T follicular helper cell (primary cell): ENCODE measurements at regions not wholly inside any gene's neighbourhood (a gene's known extent, or its start where the extent isn't known, plus 50 kb on each side); places are given as distances from the start of the nearest gene placed in this dataset.
"Not testable (repeated sequence)": the region's sequence is repeated elsewhere in the genome, so short reads cannot be mapped to it uniquely, and the experiment has no call there.

Experiments
- DNase-seq: peaks from one replicate; pipeline ENCODE4 v3.0.0-alpha.2; 2020; ENCODE audit warnings: low read depth

GRCh38 chr10:4437791-4438190, 388.2 kb upstream of the AKR1E2 start:
- no peak for DNase-seq

DNA sequence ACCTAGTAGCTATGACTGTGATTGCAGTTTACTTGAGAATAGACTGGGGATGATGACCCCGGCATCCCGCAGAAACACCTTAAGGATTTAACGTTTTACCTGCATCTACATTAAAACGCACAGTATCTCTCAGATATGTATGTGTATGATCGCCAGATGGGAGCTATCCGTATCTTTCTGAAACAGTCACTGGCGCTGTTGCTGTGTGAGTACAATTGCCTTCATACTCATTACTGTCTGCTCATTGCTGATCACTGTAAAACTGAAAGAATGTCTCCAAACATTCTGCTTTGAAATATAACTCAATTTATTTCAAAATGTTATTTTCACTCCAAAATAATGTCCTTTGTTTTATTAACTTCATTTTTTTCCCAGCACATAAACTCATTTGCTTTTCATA, 388.9 kb upstream of the AKR1E2 start:
- no peak for DNase-seq

- no peak for DNase-seq
Measured at GRCh38 chr10:4436103-4436502, 389.9 kb upstream of the AKR1E2 start.

DNA sequence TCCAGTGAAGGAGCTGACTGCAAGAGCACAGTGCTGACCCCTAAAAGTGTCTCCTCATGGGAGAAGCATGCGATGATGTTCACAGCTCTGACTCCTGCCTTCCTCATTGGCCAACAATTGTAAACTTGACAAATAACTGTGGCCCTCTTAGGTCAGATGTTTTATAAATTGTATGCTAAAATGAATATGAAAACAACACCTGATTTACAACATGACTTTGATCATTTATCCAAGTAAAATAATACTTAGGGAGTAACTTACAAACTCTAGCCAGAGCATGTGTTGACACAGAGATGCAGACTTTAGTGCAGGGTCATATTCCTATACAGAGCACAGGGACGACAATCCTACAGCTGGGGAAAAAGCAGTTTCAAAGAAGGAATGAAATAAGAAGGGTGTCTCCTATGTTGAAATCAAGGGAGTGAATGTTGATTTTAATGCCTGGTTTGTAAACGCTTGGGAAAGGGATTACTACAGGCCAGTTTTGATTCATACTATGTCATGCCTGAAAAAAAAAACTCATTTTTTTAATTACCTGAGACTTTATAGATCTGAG, 391.4 kb upstream of the AKR1E2 start:
- DNase-seq = no peak

DNA sequence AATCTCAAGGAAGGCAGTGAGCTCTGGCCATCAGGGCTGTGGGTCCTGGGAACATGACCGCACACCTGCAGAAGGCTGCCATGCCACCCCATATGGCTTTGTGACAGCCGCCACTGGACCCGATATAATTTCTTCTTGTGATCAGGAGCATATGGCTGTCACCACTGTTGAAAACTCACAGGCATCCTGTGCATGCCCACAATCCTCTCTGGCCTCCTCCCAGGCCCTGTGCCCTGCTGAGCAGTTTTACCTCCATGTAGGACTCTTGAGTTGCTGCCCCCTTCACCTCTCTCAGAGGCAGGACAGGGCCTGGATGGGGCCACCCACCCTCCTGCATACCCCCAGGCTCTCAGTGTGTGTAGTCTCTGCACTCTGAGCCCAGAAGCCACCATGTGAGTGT, 391.9 kb upstream of the AKR1E2 start:
- no peak for DNase-seq

- DNase-seq = no peak
Measured at GRCh38 chr10:4431114-4431863, 394.7 kb upstream of the AKR1E2 start.

DNA sequence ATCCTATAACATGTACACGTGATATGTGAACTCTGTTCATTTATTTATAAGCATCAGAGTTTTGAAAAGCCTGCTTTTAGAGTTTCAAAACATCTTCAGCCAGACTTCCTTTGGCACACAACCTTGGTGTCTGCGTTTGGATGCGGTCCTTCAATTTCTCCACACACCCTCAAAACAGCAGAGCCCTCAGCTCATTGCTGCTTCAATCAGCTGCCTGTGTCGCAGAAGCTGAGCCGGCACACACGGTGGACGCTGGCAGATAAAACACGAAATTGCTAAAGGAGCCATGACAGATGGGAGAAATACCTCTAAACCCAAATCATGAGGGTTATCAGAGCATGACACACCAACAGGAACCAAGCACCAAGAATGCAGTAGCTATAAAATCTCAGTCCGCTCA, 396.4 kb upstream of the AKR1E2 start:
- DNase-seq = no peak

DNA sequence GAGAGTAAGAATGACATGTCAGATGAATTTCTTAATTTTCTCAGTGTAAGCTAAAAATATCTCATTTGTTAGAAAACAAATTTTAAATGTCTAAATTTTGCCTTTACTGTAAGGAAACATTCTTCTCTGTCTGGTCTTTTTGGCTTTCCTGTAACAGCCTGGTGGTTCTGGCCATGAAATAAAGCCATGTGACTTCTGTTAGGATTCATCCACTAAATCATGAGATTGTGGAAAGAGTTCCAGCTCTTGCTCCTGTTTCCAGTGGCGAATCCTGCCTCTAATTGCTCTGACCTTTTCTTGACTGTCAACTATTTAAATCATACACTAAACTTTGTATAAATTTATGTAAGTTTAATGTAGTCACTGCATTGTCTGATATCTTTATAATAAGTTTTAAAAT, 398.5 kb upstream of the AKR1E2 start:
- no peak for DNase-seq

DNA sequence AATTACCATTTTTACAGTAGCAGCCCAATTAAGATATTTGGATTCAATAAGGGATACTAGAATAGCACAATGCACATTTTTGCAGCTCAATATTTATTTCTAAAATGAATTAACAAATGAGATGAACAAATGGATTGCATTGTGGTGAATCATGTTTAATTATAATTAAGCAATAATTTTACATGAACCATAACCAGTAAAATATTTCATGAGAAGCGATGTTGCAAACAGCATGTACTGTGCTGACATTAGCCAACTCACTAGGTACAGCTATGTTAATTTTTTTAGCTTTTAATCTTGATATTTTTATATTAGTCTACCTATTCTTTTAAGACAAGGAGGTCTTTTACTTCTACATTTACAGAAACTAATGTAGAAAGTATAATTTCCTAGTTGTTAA, 399.1 kb upstream of the AKR1E2 start:
- DNase-seq = no peak

DNA sequence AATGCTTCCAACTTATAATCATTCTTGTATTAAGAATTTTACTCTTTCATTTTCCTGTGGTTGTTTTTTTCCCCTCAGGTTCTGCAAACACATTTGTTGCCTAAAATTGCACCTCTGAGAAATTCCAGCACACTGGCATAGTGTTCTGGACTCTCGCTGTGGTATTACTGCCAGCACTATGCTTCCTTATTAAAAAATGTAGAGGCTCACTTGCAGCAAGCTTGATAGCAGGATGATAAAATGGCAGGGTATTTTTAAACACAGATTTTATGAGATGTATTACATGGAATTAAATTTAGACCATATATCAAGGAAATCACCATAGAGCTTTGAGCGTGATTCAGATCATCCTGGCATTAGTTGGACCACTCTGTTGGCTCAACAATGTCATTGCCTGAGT, 416.7 kb upstream of the AKR1E2 start:
- DNase-seq = no peak

DNA sequence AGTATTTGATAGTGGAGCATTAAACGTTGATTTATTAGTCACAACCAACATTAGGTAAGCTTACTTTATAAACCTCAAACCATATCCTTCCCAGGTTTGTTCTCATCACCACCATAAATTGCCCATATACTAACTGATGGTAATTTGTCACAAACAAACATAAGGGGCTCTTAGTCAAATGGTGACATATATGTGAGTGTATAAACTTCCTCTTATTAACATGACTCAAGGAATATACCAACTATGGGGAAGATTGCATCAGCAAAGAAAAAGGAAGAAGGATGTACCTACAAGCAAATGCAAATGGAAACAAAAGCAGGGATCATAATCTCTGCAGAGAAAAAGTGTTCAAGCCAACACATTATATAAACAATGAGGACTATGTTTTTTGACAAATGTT, 418.2 kb upstream of the AKR1E2 start:
- no peak for DNase-seq

DNA sequence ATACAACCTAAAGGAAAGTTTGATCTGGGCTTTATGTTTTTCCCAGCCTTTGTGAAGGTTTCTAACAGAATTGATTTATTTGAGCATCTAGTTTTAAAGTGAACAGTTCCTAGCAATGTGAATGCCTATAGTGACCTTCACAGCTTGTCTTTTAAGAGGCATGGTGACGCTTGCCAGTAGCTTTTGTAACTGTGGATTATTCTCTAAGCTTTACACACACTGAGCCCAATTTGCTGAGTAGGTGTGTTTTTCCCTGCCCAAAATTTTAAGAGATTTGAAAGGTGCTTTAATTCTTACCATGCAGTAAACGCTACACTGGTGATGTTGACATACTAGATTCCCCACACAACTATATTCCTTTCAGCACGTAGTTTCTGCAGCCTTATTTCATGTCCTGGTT, 420.2 kb upstream of the AKR1E2 start:
- no peak for DNase-seq

DNA sequence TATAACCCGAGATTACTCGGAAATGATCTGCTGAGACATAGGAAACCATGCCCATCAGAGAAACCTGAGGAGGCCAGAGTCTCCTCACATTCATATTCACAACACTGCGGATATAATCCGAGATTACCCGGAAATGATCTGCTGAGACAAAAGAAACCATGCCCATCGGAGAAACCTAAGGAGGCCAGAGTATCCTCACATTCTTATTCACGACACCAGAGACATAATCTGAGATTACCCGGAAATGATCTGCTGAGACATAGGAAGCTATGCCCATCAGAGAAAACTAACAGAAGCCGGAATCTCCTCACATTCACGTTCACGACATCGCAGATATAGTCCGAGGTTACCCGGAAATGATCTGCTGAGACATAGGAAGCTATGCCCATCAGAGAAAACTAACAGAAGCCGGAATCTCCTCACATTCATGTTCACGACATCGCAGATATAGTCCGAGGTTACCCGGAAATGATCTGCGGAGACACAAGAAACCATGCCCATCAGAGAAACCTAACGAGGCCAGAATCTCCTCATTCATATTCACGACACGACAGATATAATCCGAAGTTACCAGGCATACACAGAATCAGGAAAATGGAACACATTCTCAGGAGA, 422.3 kb upstream of the AKR1E2 start:
- DNase-seq = no peak

DNA sequence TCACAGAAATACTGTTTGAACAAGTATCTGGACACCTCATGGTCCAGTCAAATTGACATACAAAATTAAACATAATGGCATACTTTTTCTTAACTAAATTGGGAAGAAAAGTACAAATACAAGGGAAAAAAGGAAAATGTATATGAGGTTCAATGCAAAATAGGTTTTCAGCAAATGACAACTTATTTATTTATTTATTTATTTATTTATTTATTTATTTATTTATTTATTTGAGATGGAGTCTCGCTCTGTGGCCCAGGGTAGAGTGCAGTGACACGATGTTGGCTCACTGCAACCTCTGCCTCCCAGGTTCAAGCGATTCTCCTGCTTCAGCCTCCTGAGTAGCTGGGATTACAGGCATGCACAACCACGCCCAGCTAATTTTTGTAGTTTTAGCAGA, 424.9 kb upstream of the AKR1E2 start:
- DNase-seq = not testable (repeated sequence)

GRCh38 chr10:4399556-4399955, 426.5 kb upstream of the AKR1E2 start:
- DNase-seq = no peak

- no peak for DNase-seq
Measured at GRCh38 chr10:4398602-4399001, 427.4 kb upstream of the AKR1E2 start.

GRCh38 chr10:4397337-4397736, 428.7 kb upstream of the AKR1E2 start:
- no peak for DNase-seq

GRCh38 chr10:4396401-4397283, 429.4 kb upstream of the AKR1E2 start:
- no peak for DNase-seq

GRCh38 chr10:4395731-4396130, 430.3 kb upstream of the AKR1E2 start:
- DNase-seq = no peak

- not testable (repeated sequence) for DNase-seq
Measured at GRCh38 chr10:4394455-4394854, 431.6 kb upstream of the AKR1E2 start.

- DNase-seq = no peak
Measured at GRCh38 chr10:4391683-4392082, 434.3 kb upstream of the AKR1E2 start.

DNA sequence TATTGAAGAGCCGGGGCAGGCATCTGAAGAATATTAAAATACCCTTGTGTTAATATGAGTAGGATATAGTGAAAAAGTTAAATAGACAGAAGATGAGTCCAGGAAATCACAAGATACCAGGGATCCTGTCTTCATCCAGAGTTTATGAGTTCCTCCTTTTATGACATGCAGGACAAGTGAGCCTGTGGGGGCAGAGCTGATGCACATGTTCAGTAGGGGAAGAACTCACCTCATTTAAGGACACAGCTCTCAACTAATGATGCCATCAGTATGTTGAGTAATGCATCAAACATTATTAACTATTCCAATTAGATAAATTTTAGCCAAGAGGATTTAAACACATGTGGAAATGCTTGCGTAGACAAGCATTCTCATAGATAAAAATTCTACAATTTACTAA, 435.8 kb upstream of the AKR1E2 start:
- no peak for DNase-seq
